H9 (cell line): ENCODE measurements at regions not wholly inside any gene's neighbourhood (a gene's known extent, or its start where the extent isn't known, plus 50 kb on each side); places are given as distances from the start of the nearest gene placed in this dataset.

Source experiments
- DNase-seq: peaks from one replicate; pipeline ENCODE4 v3.0.0-alpha.2; 2017
- H2AFZ ChIP-seq: one replicate; pipeline ENCODE4 v1.6.1; 2013; ENCODE audit warnings: mild to moderate bottlenecking, low read length, control low read depth, moderate library complexity
- H2AK5ac ChIP-seq: 2 replicates; pipeline ENCODE4 v1.6.1; 2013; ENCODE audit warnings: low read length, control low read depth, mixed read lengths; ENCODE audit not compliant: insufficient read length
- H2BK120ac ChIP-seq: one replicate; pipeline ENCODE4 v1.6.1; 2013; ENCODE audit warnings: low read depth, mild to moderate bottlenecking, low read length, control low read depth, inconsistent platforms; ENCODE audit not compliant: poor library complexity, severe bottlenecking
- H2BK12ac ChIP-seq: 2 replicates; pipeline ENCODE4 v1.6.1; 2013; ENCODE audit warnings: low read length, control low read depth, mixed read lengths, low read depth; ENCODE audit not compliant: insufficient read length
- H2BK15ac ChIP-seq: 2 replicates; pipeline ENCODE4 v1.6.1; 2013; ENCODE audit warnings: low read depth, low read length, control low read depth
- H2BK20ac ChIP-seq: one replicate; pipeline ENCODE4 v1.6.1; 2013; ENCODE audit warnings: low read depth, mild to moderate bottlenecking, low read length, control low read depth, inconsistent platforms; ENCODE audit not compliant: poor library complexity, severe bottlenecking
- H2BK5ac ChIP-seq: 2 replicates; pipeline ENCODE4 v1.6.1; 2013; ENCODE audit warnings: low read length, control low read depth, mixed read lengths; ENCODE audit not compliant: insufficient read length
- H3K14ac ChIP-seq: 2 replicates; pipeline ENCODE4 v1.6.1; 2013; ENCODE audit warnings: low read length, control low read depth; ENCODE audit not compliant: insufficient read depth
- H3K18ac ChIP-seq: 2 replicates; pipeline ENCODE4 v1.6.1; 2013; ENCODE audit warnings: low read depth, mild to moderate bottlenecking, mixed read lengths, low read length, control low read depth; ENCODE audit not compliant: insufficient read length
- H3K23ac ChIP-seq: 2 replicates; pipeline ENCODE4 v1.6.1; 2013; ENCODE audit warnings: low read length, control low read depth, mixed read lengths, low read depth; ENCODE audit not compliant: insufficient read length
- H3K23me2 ChIP-seq: 2 replicates; pipeline ENCODE4 v1.6.1; 2013; ENCODE audit warnings: low read depth, mild to moderate bottlenecking, mixed read lengths, low read length, control low read depth; ENCODE audit not compliant: insufficient read length, poor library complexity, severe bottlenecking
- H3K27ac ChIP-seq: 2 replicates; pipeline ENCODE4 v1.5.1; 2013; ENCODE audit warnings: low read length, control low read depth, mixed read lengths, low read depth; ENCODE audit not compliant: insufficient read length
- H3K27me3 ChIP-seq: 2 replicates; pipeline ENCODE4 v1.6.1; 2013; ENCODE audit warnings: low read length, control low read depth, inconsistent platforms; ENCODE audit not compliant: insufficient read depth
- H3K4ac ChIP-seq: 2 replicates; pipeline ENCODE4 v1.6.1; 2013; ENCODE audit warnings: low read depth, mild to moderate bottlenecking, control low read depth, inconsistent platforms, low read length, moderate library complexity
- H3K4me1 ChIP-seq: 2 replicates; pipeline ENCODE4 v1.6.1; 2013; ENCODE audit warnings: low read length, control low read depth, inconsistent platforms; ENCODE audit not compliant: insufficient read depth
- H3K4me2 ChIP-seq: 2 replicates; pipeline ENCODE4 v1.6.1; 2013; ENCODE audit warnings: low read length, control low read depth, mixed read lengths; ENCODE audit not compliant: insufficient read length, insufficient read depth
- H3K56ac ChIP-seq: 2 replicates; pipeline ENCODE4 v1.6.1; 2013; ENCODE audit warnings: low read depth, mild to moderate bottlenecking, mixed read lengths, low read length, control low read depth; ENCODE audit not compliant: insufficient read length
- H3K79me1 ChIP-seq: 2 replicates; pipeline ENCODE4 v1.6.1; 2013; ENCODE audit warnings: low read depth, mild to moderate bottlenecking, moderate library complexity, low read length, control low read depth, inconsistent platforms; ENCODE audit not compliant: insufficient read depth, poor library complexity, severe bottlenecking
- H3K79me2 ChIP-seq: 2 replicates; pipeline ENCODE4 v1.6.1; 2013; ENCODE audit warnings: low read length, control low read depth, inconsistent platforms; ENCODE audit not compliant: insufficient read depth
- H3K9ac ChIP-seq: 2 replicates; pipeline ENCODE4 v1.6.1; 2013; ENCODE audit warnings: low read length, control low read depth, mixed read lengths; ENCODE audit not compliant: insufficient read length; ENCODE audit errors: extremely low read depth
- H3K9me3 ChIP-seq: one replicate; pipeline ENCODE4 v1.6.1; 2013; ENCODE audit warnings: low read depth, low read length, inconsistent platforms; ENCODE audit not compliant: control insufficient read depth
- H3T11ph ChIP-seq: one replicate; pipeline ENCODE4 v1.6.1; 2013; ENCODE audit warnings: mild to moderate bottlenecking, low read length, control low read depth, inconsistent platforms
- H4K20me1 ChIP-seq: one replicate; pipeline ENCODE4 v1.6.1; 2013; ENCODE audit not compliant: control insufficient read depth, insufficient read length, insufficient read depth
- H4K5ac ChIP-seq: 2 replicates; pipeline ENCODE4 v1.6.1; 2013; ENCODE audit warnings: low read depth, mild to moderate bottlenecking, mixed read lengths, low read length, control low read depth; ENCODE audit not compliant: insufficient read length
- H4K8ac ChIP-seq: replicated peaks from 2 replicates; pipeline ENCODE4 v1.6.1; 2013; ENCODE audit warnings: low read length, control low read depth, mixed read lengths, low read depth; ENCODE audit not compliant: insufficient read length
- H4K91ac ChIP-seq: 2 replicates; pipeline ENCODE4 v1.6.1; 2013; ENCODE audit warnings: low read depth, mild to moderate bottlenecking, moderate library complexity, mixed read lengths, low read length, control low read depth; ENCODE audit not compliant: insufficient read length
- H3K27ac Mint-ChIP-seq, 3 experiments: 2 replicates in 2 of 3; 3 replicates in 1 of 3; pipeline ENCODE4 v1.8.0; 2020 to 2021; ENCODE audit warnings: mixed read lengths in 3 of 3, mild to moderate bottlenecking in 1 of 3, moderate library complexity in 1 of 3
- H3K27me3 Mint-ChIP-seq: 2 replicates; pipeline ENCODE4 v1.8.0; 2021; ENCODE audit warnings: low read depth, mild to moderate bottlenecking, moderate library complexity, mixed read lengths
- H3K36me3 Mint-ChIP-seq, 3 experiments: 2 replicates in 2 of 3; 3 replicates in 1 of 3; pipeline ENCODE4 v1.8.0; 2020 to 2021; ENCODE audit warnings: low read depth in 3 of 3, mixed read lengths in 3 of 3; ENCODE audit not compliant: insufficient read depth in 1 of 3
- H3K4me1 Mint-ChIP-seq, 2 experiments: 2 replicates each; pipeline ENCODE4 v1.8.0; 2020; ENCODE audit warnings: mixed read lengths in 2 of 2
- H3K4me3 Mint-ChIP-seq, 2 experiments: 2 replicates in 1 of 2; 3 replicates in 1 of 2; pipeline ENCODE4 v1.8.0; 2020 to 2021; ENCODE audit warnings: mild to moderate bottlenecking in 2 of 2, mixed read lengths in 2 of 2, moderate library complexity in 1 of 2
- H3K9me3 Mint-ChIP-seq, 2 experiments: 2 replicates in 1 of 2; 3 replicates in 1 of 2; pipeline ENCODE4 v1.8.0; 2020; ENCODE audit warnings: mild to moderate bottlenecking in 2 of 2, mixed read lengths in 2 of 2, moderate library complexity in 1 of 2
- WGBS: extraction: QIAGEN DNeasy Blood & Tissue Kit; methylation state at CpG from one replicate; pipeline ENCODE4 v1.1.7; 2013; ENCODE audit warnings: missing lambda C conversion rate, low lambda C conversion rate, mixed read lengths; ENCODE audit not compliant: insufficient read length; ENCODE audit errors: extremely low coverage; 5-methylcytosine and 5-hydroxymethylcytosine counted together
- TF ChIP-seq, protein P1 (sequence below): fragments of 200-600 bp; sonication (generic); conservative IDR thresholded peaks from 3 replicates; pipeline ENCODE4 v1.8.0; 2021; ENCODE audit warnings: antibody characterized with exemption, mild to moderate bottlenecking

DNA sequence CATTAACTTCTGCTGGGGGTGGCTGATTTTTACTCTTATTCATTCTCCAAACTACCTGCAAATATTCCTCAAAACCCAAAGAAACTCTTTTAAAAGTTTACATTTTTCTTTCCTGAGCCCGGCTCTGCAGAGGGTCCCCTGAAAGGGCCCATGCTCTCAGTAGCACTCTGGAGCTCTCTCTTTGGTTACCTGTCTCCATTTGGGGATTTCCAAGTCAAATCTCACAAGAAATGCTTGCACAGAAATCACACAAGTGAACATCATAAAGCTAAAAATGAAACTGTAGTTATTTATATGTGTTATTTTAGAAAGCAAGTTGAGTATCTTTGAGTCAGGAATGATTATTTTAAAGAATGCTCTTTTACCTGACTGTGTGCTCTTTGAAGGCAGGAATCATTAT, 174.5 kb upstream of the PLXNA2 start:
- Histone ChIP-seq H2BK15ac (no peak overlapping the region), H3K4ac (no peak overlapping the region), H4K20me1 (no peaks in the 10 kb centered on the region), H3K4me2 (no peak overlapping the region), H2AFZ (no peak overlapping the region), H3K18ac (no peak overlapping the region), H3K27me3 (no peaks in the 10 kb centered on the region), H4K5ac (no peak overlapping the region), H2BK12ac (no peak overlapping the region), H3K14ac (no peak overlapping the region), H3K4me1 (peaks cover 4% of the 10 kb centered on the region; the same call in 1 of the 2 replicates), H3K23ac (no peak overlapping the region), H3K9ac (no peak overlapping the region), H3K23me2 (no peaks in the 10 kb centered on the region), H4K91ac (no peak overlapping the region), H3T11ph (no peak overlapping the region), H2BK120ac (no peak overlapping the region), H4K8ac (no peak overlapping the region), H2BK5ac (no peak overlapping the region), H2AK5ac (no peak overlapping the region), H3K79me2 (no peaks in the 10 kb centered on the region), H3K9me3 (no peaks in the 10 kb centered on the region), H3K79me1 (no peaks in the 10 kb centered on the region), H3K56ac (no peak overlapping the region), H2BK20ac (no peak overlapping the region), H3K27ac (no peak overlapping the region)
- DNase-seq, result no peak
- Mint-ChIP-seq H3K27ac (no peak overlapping the region), H3K27me3 (no peaks in the 10 kb centered on the region; the same call in 1 of the 2 replicates), H3K36me3 (no peaks in the 10 kb centered on the region), H3K4me1 (peaks cover 6% of the 10 kb centered on the region in 2 experiments; a peak in 3 of 4 replicates), H3K9me3 (no peaks in the 10 kb centered on the region), H3K4me3 (no peak overlapping the region)
- no CpG with 5 or more reads among the region's 1 CpG for WGBS
- TF ChIP-seq, protein P1, sequence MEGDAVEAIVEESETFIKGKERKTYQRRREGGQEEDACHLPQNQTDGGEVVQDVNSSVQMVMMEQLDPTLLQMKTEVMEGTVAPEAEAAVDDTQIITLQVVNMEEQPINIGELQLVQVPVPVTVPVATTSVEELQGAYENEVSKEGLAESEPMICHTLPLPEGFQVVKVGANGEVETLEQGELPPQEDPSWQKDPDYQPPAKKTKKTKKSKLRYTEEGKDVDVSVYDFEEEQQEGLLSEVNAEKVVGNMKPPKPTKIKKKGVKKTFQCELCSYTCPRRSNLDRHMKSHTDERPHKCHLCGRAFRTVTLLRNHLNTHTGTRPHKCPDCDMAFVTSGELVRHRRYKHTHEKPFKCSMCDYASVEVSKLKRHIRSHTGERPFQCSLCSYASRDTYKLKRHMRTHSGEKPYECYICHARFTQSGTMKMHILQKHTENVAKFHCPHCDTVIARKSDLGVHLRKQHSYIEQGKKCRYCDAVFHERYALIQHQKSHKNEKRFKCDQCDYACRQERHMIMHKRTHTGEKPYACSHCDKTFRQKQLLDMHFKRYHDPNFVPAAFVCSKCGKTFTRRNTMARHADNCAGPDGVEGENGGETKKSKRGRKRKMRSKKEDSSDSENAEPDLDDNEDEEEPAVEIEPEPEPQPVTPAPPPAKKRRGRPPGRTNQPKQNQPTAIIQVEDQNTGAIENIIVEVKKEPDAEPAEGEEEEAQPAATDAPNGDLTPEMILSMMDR, result no peak
